GM19455 (cell line): ENCODE measurements at regions not wholly inside any gene's neighbourhood (a gene's known extent, or its start where the extent isn't known, plus 50 kb on each side); places are given as distances from the start of the nearest gene placed in this dataset.

Experiments used
- ATAC-seq: cut with Tn5 transposase; IDR thresholded peaks from one replicate; pipeline ENCODE4 v1.9.1; 2021; ENCODE audit not compliant: unreplicated experiment

GRCh38 chr20:57013217-57013616 lies 253.2 kb downstream of the BMP7 start:
- ATAC-seq, result no peak

- no peak for ATAC-seq
Measured at GRCh38 chr20:57013741-57014140, 252.7 kb downstream of the BMP7 start.

- no peak for ATAC-seq
Measured at GRCh38 chr20:57020364-57020763, 246.1 kb downstream of the BMP7 start.

- no peak for ATAC-seq
Measured at GRCh38 chr20:57022306-57022705, 244.1 kb downstream of the BMP7 start.

GRCh38 chr20:57023007-57023406 lies 243.4 kb downstream of the BMP7 start:
- ATAC-seq, result no peak

- ATAC-seq, result no peak
Measured at GRCh38 chr20:57023997-57024396, 242.4 kb downstream of the BMP7 start.

- no peak for ATAC-seq
Measured at GRCh38 chr20:57024849-57025248, 241.6 kb downstream of the BMP7 start.

GRCh38 chr20:57025261-57025660 lies 241.2 kb downstream of the BMP7 start:
- no peak for ATAC-seq

- ATAC-seq, result no peak
Measured at GRCh38 chr20:57025666-57026224, 240.7 kb downstream of the BMP7 start.

GRCh38 chr20:57027777-57028176 lies 238.7 kb downstream of the BMP7 start:
- ATAC-seq, result no peak

GRCh38 chr20:57030611-57031600 lies 235.5 kb downstream of the BMP7 start:
- ATAC-seq, result no peak

GRCh38 chr20:57031867-57032355 lies 234.5 kb downstream of the BMP7 start:
- ATAC-seq, result no peak

- no peak for ATAC-seq
Measured at GRCh38 chr20:57032847-57033246, 233.6 kb downstream of the BMP7 start.

- ATAC-seq, result no peak
Measured at GRCh38 chr20:57034001-57034400, 232.4 kb downstream of the BMP7 start.

GRCh38 chr20:57037689-57038088 lies 228.8 kb downstream of the BMP7 start:
- ATAC-seq, result no peak

- ATAC-seq, result no peak
Measured at GRCh38 chr20:57038608-57039440, 227.6 kb downstream of the BMP7 start.

- no peak for ATAC-seq
Measured at GRCh38 chr20:57040466-57040865, 226.0 kb downstream of the BMP7 start.

GRCh38 chr20:57040924-57041323 lies 225.5 kb downstream of the BMP7 start:
- no peak for ATAC-seq

- no peak for ATAC-seq
Measured at GRCh38 chr20:57043091-57043490, 223.3 kb downstream of the BMP7 start.

- no peak for ATAC-seq
Measured at GRCh38 chr20:57043669-57044268, 222.7 kb downstream of the BMP7 start.
